DND-41 (cell line): ENCODE measurements at regions not wholly inside any gene's neighbourhood (a gene's known extent, or its start where the extent isn't known, plus 50 kb on each side); places are given as distances from the start of the nearest gene placed in this dataset.

ENCODE experiments used
- EZH2 ChIP-seq: IDR thresholded peaks from 3 replicates; pipeline ENCODE4 v1.6.1; 2012; ENCODE audit warnings: borderline replicate concordance, low read depth, mild to moderate bottlenecking, moderate library complexity, low read length, inconsistent platforms; ENCODE audit not compliant: severe bottlenecking
- TF ChIP-seq, protein P1 (sequence below): IDR thresholded peaks from 2 replicates; pipeline ENCODE4 v1.5.1; 2012; ENCODE audit warnings: borderline replicate concordance, low read length, moderate library complexity, mild to moderate bottlenecking; ENCODE audit not compliant: poor library complexity, severe bottlenecking; ENCODE audit errors: extremely low read depth

DNA sequence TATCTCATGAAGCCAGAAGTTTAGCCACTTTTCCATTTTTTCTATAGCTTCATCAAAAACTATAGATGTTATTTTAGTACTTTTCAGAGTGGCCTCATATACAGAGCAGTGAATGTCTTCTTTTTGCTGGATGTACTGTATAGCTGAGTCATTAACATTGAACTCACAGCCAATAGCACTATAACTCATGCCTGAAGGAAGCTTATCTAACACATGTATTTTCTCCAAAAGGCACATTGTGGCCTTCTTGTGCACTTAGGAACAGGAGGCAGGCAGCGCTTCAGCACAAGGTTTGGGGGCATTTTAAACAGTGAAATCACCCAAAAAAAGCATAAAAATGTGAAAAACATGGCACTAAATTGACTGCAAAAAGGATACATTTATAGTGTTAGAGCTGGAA, 336.8 kb upstream of the TMTC1 start:
- TF ChIP-seq, protein P1, sequence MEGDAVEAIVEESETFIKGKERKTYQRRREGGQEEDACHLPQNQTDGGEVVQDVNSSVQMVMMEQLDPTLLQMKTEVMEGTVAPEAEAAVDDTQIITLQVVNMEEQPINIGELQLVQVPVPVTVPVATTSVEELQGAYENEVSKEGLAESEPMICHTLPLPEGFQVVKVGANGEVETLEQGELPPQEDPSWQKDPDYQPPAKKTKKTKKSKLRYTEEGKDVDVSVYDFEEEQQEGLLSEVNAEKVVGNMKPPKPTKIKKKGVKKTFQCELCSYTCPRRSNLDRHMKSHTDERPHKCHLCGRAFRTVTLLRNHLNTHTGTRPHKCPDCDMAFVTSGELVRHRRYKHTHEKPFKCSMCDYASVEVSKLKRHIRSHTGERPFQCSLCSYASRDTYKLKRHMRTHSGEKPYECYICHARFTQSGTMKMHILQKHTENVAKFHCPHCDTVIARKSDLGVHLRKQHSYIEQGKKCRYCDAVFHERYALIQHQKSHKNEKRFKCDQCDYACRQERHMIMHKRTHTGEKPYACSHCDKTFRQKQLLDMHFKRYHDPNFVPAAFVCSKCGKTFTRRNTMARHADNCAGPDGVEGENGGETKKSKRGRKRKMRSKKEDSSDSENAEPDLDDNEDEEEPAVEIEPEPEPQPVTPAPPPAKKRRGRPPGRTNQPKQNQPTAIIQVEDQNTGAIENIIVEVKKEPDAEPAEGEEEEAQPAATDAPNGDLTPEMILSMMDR, result no peak
- TF ChIP-seq EZH2, result no peak
